Testis (tissue), 2 donors: ENCODE measurements at regions not wholly inside any gene's neighbourhood (a gene's known extent, or its start where the extent isn't known, plus 50 kb on each side); places are given as distances from the start of the nearest gene placed in this dataset.

Source experiments
- POLR2A ChIP-seq: fragments of 450-650 bp; IDR thresholded peaks from one replicate; pipeline ENCODE4 v1.6.1; 2017; ENCODE audit warnings: antibody characterized with exemption, mild to moderate bottlenecking, moderate library complexity
- TF ChIP-seq, protein P1 (sequence below), 3 experiments: fragments of 450-650 bp in 2 of 3; fragments of 200-600 bp in 1 of 3; sonication (generic) in 1 of 3; IDR thresholded peaks; one replicate each; pipeline ENCODE4 v1.5.1; 2016 to 2019; ENCODE audit warnings: antibody characterized with exemption in 3 of 3, mild to moderate bottlenecking in 2 of 3, moderate library complexity in 1 of 3

DNA sequence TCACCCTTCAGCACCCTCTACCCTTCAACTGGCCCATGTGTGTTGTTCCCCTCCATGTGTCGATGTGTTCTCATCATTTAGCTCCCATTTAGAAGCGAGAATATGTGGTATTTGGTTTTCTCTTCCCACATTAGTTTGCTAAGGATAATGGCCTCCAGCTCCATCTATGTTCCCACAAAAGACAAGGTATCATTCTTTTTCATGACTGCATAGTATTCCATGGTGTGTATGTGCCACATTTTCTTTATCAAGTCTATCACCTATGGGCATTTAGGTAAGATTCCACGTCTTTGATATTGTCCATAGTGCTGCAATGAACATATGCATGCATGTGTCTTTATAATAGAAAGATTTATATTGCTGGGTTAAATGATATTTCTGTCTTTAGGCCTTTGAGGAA, 325.1 kb upstream of the ADAMTS16 start:
- TF ChIP-seq, protein P1, sequence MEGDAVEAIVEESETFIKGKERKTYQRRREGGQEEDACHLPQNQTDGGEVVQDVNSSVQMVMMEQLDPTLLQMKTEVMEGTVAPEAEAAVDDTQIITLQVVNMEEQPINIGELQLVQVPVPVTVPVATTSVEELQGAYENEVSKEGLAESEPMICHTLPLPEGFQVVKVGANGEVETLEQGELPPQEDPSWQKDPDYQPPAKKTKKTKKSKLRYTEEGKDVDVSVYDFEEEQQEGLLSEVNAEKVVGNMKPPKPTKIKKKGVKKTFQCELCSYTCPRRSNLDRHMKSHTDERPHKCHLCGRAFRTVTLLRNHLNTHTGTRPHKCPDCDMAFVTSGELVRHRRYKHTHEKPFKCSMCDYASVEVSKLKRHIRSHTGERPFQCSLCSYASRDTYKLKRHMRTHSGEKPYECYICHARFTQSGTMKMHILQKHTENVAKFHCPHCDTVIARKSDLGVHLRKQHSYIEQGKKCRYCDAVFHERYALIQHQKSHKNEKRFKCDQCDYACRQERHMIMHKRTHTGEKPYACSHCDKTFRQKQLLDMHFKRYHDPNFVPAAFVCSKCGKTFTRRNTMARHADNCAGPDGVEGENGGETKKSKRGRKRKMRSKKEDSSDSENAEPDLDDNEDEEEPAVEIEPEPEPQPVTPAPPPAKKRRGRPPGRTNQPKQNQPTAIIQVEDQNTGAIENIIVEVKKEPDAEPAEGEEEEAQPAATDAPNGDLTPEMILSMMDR (IDR thresholded peaks at IDR 0.05) = no peak
- TF ChIP-seq POLR2A = no peak
